ENCODE measurements at regions not wholly inside any gene's neighbourhood (a gene's known extent, or its start where the extent isn't known, plus 50 kb on each side); places are given as distances from the start of the nearest gene placed in this dataset.
"Not testable (repeated sequence)": the region's sequence is repeated elsewhere in the genome, so short reads cannot be mapped to it uniquely, and the experiment has no call there.

GRCh38 chr10:108014145-108014901, 849.8 kb upstream of the SORCS1 start:
- no peak for DNase-seq (ENCODE audit: low read depth in 4 of 4, low spot score in 2 of 4)

GRCh38 chr10:108005627-108006026, 841.1 kb upstream of the SORCS1 start:
- DNase-seq (ENCODE audit: low read depth in 4 of 4, low spot score in 2 of 4) = no peak

GRCh38 chr10:108003576-108003975, 839.1 kb upstream of the SORCS1 start:
- DNase-seq (ENCODE audit: low read depth in 4 of 4, low spot score in 2 of 4) = no peak

GRCh38 chr10:108003061-108003460, 838.6 kb upstream of the SORCS1 start:
- DNase-seq (ENCODE audit: low read depth in 4 of 4, low spot score in 2 of 4) = no peak

GRCh38 chr10:108000365-108000764, 835.9 kb upstream of the SORCS1 start:
- no peak for DNase-seq (ENCODE audit: low read depth in 4 of 4, low spot score in 2 of 4)

- no peak for DNase-seq (ENCODE audit: low read depth in 4 of 4, low spot score in 2 of 4)
These were observed 830.2 kb upstream of the SORCS1 start for GRCh38 chr10:107994621-107995270.

- DNase-seq (ENCODE audit: low read depth in 4 of 4, low spot score in 2 of 4) = no peak
These were observed 822.1 kb upstream of the SORCS1 start for GRCh38 chr10:107986571-107986970.

GRCh38 chr10:107984581-107984980, 820.1 kb upstream of the SORCS1 start:
- no peak for DNase-seq (ENCODE audit: low read depth in 4 of 4, low spot score in 2 of 4)

GRCh38 chr10:107984149-107984548, 819.6 kb upstream of the SORCS1 start:
- DNase-seq (ENCODE audit: low read depth in 4 of 4, low spot score in 2 of 4) = no peak

GRCh38 chr10:107978455-107978854, 813.9 kb upstream of the SORCS1 start:
- no peak for DNase-seq (ENCODE audit: low read depth in 4 of 4, low spot score in 2 of 4)

GRCh38 chr10:107971973-107972372, 807.5 kb upstream of the SORCS1 start:
- no peak for DNase-seq (ENCODE audit: low read depth in 4 of 4, low spot score in 2 of 4)

GRCh38 chr10:107971411-107971810, 806.9 kb upstream of the SORCS1 start:
- no peak for DNase-seq (ENCODE audit: low read depth in 4 of 4, low spot score in 2 of 4)

GRCh38 chr10:107970512-107970911, 806.0 kb upstream of the SORCS1 start:
- DNase-seq (ENCODE audit: low read depth in 4 of 4, low spot score in 2 of 4) = no peak

GRCh38 chr10:107969936-107970335, 805.4 kb upstream of the SORCS1 start:
- no peak for DNase-seq (ENCODE audit: low read depth in 4 of 4, low spot score in 2 of 4)

GRCh38 chr10:107966826-107967225, 802.3 kb upstream of the SORCS1 start:
- DNase-seq (ENCODE audit: low read depth in 4 of 4, low spot score in 2 of 4) = no peak

GRCh38 chr10:107952649-107953556, 788.4 kb upstream of the SORCS1 start:
- no peak for DNase-seq (ENCODE audit: low read depth in 4 of 4, low spot score in 2 of 4)

GRCh38 chr10:107950411-107951062, 786.0 kb upstream of the SORCS1 start:
- DNase-seq (ENCODE audit: low read depth in 4 of 4, low spot score in 2 of 4) = not testable (repeated sequence)

- no peak for DNase-seq (ENCODE audit: low read depth in 4 of 4, low spot score in 2 of 4)
These were observed 778.3 kb upstream of the SORCS1 start for GRCh38 chr10:107942826-107943225.

GRCh38 chr10:107933076-107933475, 768.6 kb upstream of the SORCS1 start:
- DNase-seq (ENCODE audit: low read depth in 4 of 4, low spot score in 2 of 4) = no peak

- DNase-seq (ENCODE audit: low read depth in 4 of 4, low spot score in 2 of 4) = no peak
These were observed 767.3 kb upstream of the SORCS1 start for GRCh38 chr10:107931808-107932207.

- DNase-seq (ENCODE audit: low read depth in 4 of 4, low spot score in 2 of 4) = no peak
These were observed 765.5 kb upstream of the SORCS1 start for GRCh38 chr10:107930037-107930436.

All from left renal cortex interstitium (tissue), 4 donors.